ENCODE measurements at regions not wholly inside any gene's neighbourhood (a gene's known extent, or its start where the extent isn't known, plus 50 kb on each side); places are given as distances from the start of the nearest gene placed in this dataset.

GRCh38 chr3:144265542-144266100 lies 294.0 kb downstream of the DIPK2A start:
- Histone ChIP-seq H3K9me3 (no peaks in the 10 kb centered on the region), H3K27me3 (no peaks in the 10 kb centered on the region), H3K4me3 (no peak overlapping the region), H3K36me3 (no peaks in the 10 kb centered on the region), H3K27ac (no peak overlapping the region), H3K4me1 (peaks cover 11% of the 10 kb centered on the region)
- TF ChIP-seq CTCF (IDR thresholded peaks at IDR 0.05) = no peak
- intact Hi-C loops (cut with DNase I) = no loop called here
- DNase-seq (ENCODE audit: extremely low spot score in 2 of 2) = no peak

GRCh38 chr3:144270100-144270499 lies 298.5 kb downstream of the DIPK2A start:
- H3K4me3 ChIP-seq = no peak overlapping the region
- no peak overlapping the region for H3K27ac ChIP-seq
- no peaks in the 10 kb centered on the region for H3K9me3 ChIP-seq
- TF ChIP-seq CTCF (IDR thresholded peaks at IDR 0.05) (no peak), POLR2AphosphoS5 (IDR thresholded peaks at IDR 0.05; ENCODE audit: insufficient read depth in 1 of 2, low read depth in 1 of 2) (no peak), POLR2A (IDR thresholded peaks at IDR 0.05) (no peak)
- H3K4me1 ChIP-seq = peaks cover 18% of the 10 kb centered on the region
- no peaks in the 10 kb centered on the region for H3K27me3 ChIP-seq
- intact Hi-C loops (cut with DNase I) = no loop called here
- no peaks in the 10 kb centered on the region for H3K36me3 ChIP-seq
- DNase-seq (ENCODE audit: extremely low spot score in 2 of 2) = no peak

GRCh38 chr3:144272680-144273079 lies 301.1 kb downstream of the DIPK2A start:
- intact Hi-C loops (cut with DNase I) = no loop called here
- no peak for TF ChIP-seq CTCF (IDR thresholded peaks at IDR 0.05)
- TF ChIP-seq POLR2A (IDR thresholded peaks at IDR 0.05) = no peak
- TF ChIP-seq POLR2AphosphoS5 (IDR thresholded peaks at IDR 0.05; ENCODE audit: insufficient read depth in 1 of 2, low read depth in 1 of 2) = no peak
- Histone ChIP-seq H3K9me3 (no peaks in the 10 kb centered on the region), H3K27me3 (no peaks in the 10 kb centered on the region), H3K36me3 (no peaks in the 10 kb centered on the region), H3K27ac (no peak overlapping the region), H3K4me3 (no peak overlapping the region), H3K4me1 (peaks cover 10% of the 10 kb centered on the region)
- DNase-seq (ENCODE audit: extremely low spot score in 2 of 2) = no peak

GRCh38 chr3:144273601-144274000 lies 302.0 kb downstream of the DIPK2A start:
- DNase-seq (ENCODE audit: extremely low spot score in 2 of 2) = no peak
- Histone ChIP-seq H3K36me3 (no peaks in the 10 kb centered on the region), H3K9me3 (no peaks in the 10 kb centered on the region), H3K4me3 (no peak overlapping the region), H3K27me3 (no peaks in the 10 kb centered on the region), H3K4me1 (peaks cover 10% of the 10 kb centered on the region), H3K27ac (no peak overlapping the region)
- intact Hi-C loops (cut with DNase I) = no loop called here
- TF ChIP-seq POLR2AphosphoS5 (IDR thresholded peaks at IDR 0.05; ENCODE audit: insufficient read depth in 1 of 2, low read depth in 1 of 2) (no peak), CTCF (IDR thresholded peaks at IDR 0.05) (no peak)

- no peak overlapping the region for H3K4me3 ChIP-seq
- H3K4me1 ChIP-seq = peaks cover 10% of the 10 kb centered on the region
- no peaks in the 10 kb centered on the region for H3K27me3 ChIP-seq
- no peak for DNase-seq (ENCODE audit: extremely low spot score in 2 of 2)
- no peak overlapping the region for H3K27ac ChIP-seq
- TF ChIP-seq POLR2AphosphoS5 (IDR thresholded peaks at IDR 0.05; ENCODE audit: insufficient read depth in 1 of 2, low read depth in 1 of 2) = no peak
- no peak for TF ChIP-seq POLR2A (IDR thresholded peaks at IDR 0.05)
- TF ChIP-seq CTCF (IDR thresholded peaks at IDR 0.05) = no peak
- intact Hi-C loops (cut with DNase I) = no loop called here
- no peaks in the 10 kb centered on the region for H3K9me3 ChIP-seq
- H3K36me3 ChIP-seq = no peaks in the 10 kb centered on the region
Measured at GRCh38 chr3:144275005-144275404, 303.4 kb downstream of the DIPK2A start.
